GF-D8 (cell line): ENCODE measurements at regions not wholly inside any gene's neighbourhood (a gene's known extent, or its start where the extent isn't known, plus 50 kb on each side); places are given as distances from the start of the nearest gene placed in this dataset.
"Not testable (repeated sequence)": the region's sequence is repeated elsewhere in the genome, so short reads cannot be mapped to it uniquely, and the experiment has no call there.

Experiments used
- DNase-seq: peaks from one replicate; lab custom pipeline; 2025; lab: John Stamatoyannopoulos, UW

- DNase-seq, result no peak
Measured at GRCh38 chr10:21057436-21057835, 160.3 kb upstream of the NEBL start.

- no peak for DNase-seq
Measured at GRCh38 chr10:21056461-21056860, 159.3 kb upstream of the NEBL start.

- DNase-seq, result no peak
Measured at GRCh38 chr10:21055339-21056135, 158.4 kb upstream of the NEBL start.

GRCh38 chr10:21053953-21054690 is 157.0 kb upstream of the NEBL start:
- DNase-seq, result no peak

GRCh38 chr10:21052709-21053104 is 155.6 kb upstream of the NEBL start:
- no peak for DNase-seq

GRCh38 chr10:21052072-21052708 is 155.1 kb upstream of the NEBL start:
- DNase-seq, result no peak

- DNase-seq, result no peak
Measured at GRCh38 chr10:21049482-21049881, 152.4 kb upstream of the NEBL start.

- no peak for DNase-seq
Measured at GRCh38 chr10:21048068-21048467, 151.0 kb upstream of the NEBL start.

- no peak for DNase-seq
Measured at GRCh38 chr10:21047511-21047910, 150.4 kb upstream of the NEBL start.

- DNase-seq, result no peak
Measured at GRCh38 chr10:21047096-21047495, 150.0 kb upstream of the NEBL start.

- no peak for DNase-seq
Measured at GRCh38 chr10:21043044-21043443, 145.9 kb upstream of the NEBL start.

- no peak for DNase-seq
Measured at GRCh38 chr10:21042536-21042935, 145.4 kb upstream of the NEBL start.

- no peak for DNase-seq
Measured at GRCh38 chr10:21041763-21042458, 144.8 kb upstream of the NEBL start.

- no peak for DNase-seq
Measured at GRCh38 chr10:21039721-21040120, 142.6 kb upstream of the NEBL start.

- DNase-seq, result no peak
Measured at GRCh38 chr10:21036757-21037156, 139.6 kb upstream of the NEBL start.

GRCh38 chr10:21034770-21035169 is 137.7 kb upstream of the NEBL start:
- DNase-seq, result not testable (repeated sequence)

GRCh38 chr10:21034241-21034640 is 137.1 kb upstream of the NEBL start:
- no peak for DNase-seq

- no peak for DNase-seq
Measured at GRCh38 chr10:21032587-21033319, 135.6 kb upstream of the NEBL start.

GRCh38 chr10:21031232-21031795 is 134.2 kb upstream of the NEBL start:
- no peak for DNase-seq

- no peak for DNase-seq
Measured at GRCh38 chr10:21030091-21030490, 133.0 kb upstream of the NEBL start.

GRCh38 chr10:21022821-21023220 is 125.7 kb upstream of the NEBL start:
- no peak for DNase-seq
